HG03521 (cell line): ENCODE measurements at regions not wholly inside any gene's neighbourhood (a gene's known extent, or its start where the extent isn't known, plus 50 kb on each side); places are given as distances from the start of the nearest gene placed in this dataset.

Experiments used
- ATAC-seq: cut with Tn5 transposase; IDR thresholded peaks from one replicate; pipeline ENCODE4 v1.9.1; 2021; ENCODE audit warnings: mild to moderate bottlenecking, moderate library complexity; ENCODE audit not compliant: unreplicated experiment

GRCh38 chr2:67015681-67016080, 381.5 kb upstream of the ETAA1 start:
- no peak for ATAC-seq

- ATAC-seq: no peak
Observed at GRCh38 chr2:67018301-67018700, 378.8 kb upstream of the ETAA1 start.

GRCh38 chr2:67032076-67032475, 365.1 kb upstream of the ETAA1 start:
- ATAC-seq: no peak

- no peak for ATAC-seq
Observed at GRCh38 chr2:67036444-67036843, 360.7 kb upstream of the ETAA1 start.

- no peak for ATAC-seq
Observed at GRCh38 chr2:67037655-67038054, 359.5 kb upstream of the ETAA1 start.

GRCh38 chr2:67038195-67038594, 358.9 kb upstream of the ETAA1 start:
- ATAC-seq: no peak

- ATAC-seq: no peak
Observed at GRCh38 chr2:67039058-67039457, 358.1 kb upstream of the ETAA1 start.

- no peak for ATAC-seq
Observed at GRCh38 chr2:67039517-67040103, 357.5 kb upstream of the ETAA1 start.

- no peak for ATAC-seq
Observed at GRCh38 chr2:67041051-67041450, 356.1 kb upstream of the ETAA1 start.

- no peak for ATAC-seq
Observed at GRCh38 chr2:67043781-67044478, 353.2 kb upstream of the ETAA1 start.

- no peak for ATAC-seq
Observed at GRCh38 chr2:67046591-67046990, 350.5 kb upstream of the ETAA1 start.

GRCh38 chr2:67048314-67048713, 348.8 kb upstream of the ETAA1 start:
- ATAC-seq: no peak

- no peak for ATAC-seq
Observed at GRCh38 chr2:67050622-67051021, 346.5 kb upstream of the ETAA1 start.

GRCh38 chr2:67054728-67055127, 342.4 kb upstream of the ETAA1 start:
- ATAC-seq: no peak

GRCh38 chr2:67055387-67056304, 341.5 kb upstream of the ETAA1 start:
- ATAC-seq: no peak

- ATAC-seq: no peak
Observed at GRCh38 chr2:67057123-67057522, 340.0 kb upstream of the ETAA1 start.

- no peak for ATAC-seq
Observed at GRCh38 chr2:67057901-67058703, 339.0 kb upstream of the ETAA1 start.

- no peak for ATAC-seq
Observed at GRCh38 chr2:67065046-67065445, 332.1 kb upstream of the ETAA1 start.

- no peak for ATAC-seq
Observed at GRCh38 chr2:67066782-67067181, 330.4 kb upstream of the ETAA1 start.

GRCh38 chr2:67067656-67068055, 329.5 kb upstream of the ETAA1 start:
- ATAC-seq: no peak

GRCh38 chr2:67070826-67071225, 326.3 kb upstream of the ETAA1 start:
- ATAC-seq: no peak
